NCI-H1105 treated with DMSO at 0.1 percent for 48 hours (cell line): ENCODE measurements at regions not wholly inside any gene's neighbourhood (a gene's known extent, or its start where the extent isn't known, plus 50 kb on each side); places are given as distances from the start of the nearest gene placed in this dataset.

Source experiments
- DNase-seq: peaks from one replicate; lab custom pipeline; 2025; lab: John Stamatoyannopoulos, UW

- no peak for DNase-seq
Observed at GRCh38 chr12:107635139-107635538, 50.5 kb upstream of the PWP1 start.
